ENCODE measurements at regions not wholly inside any gene's neighbourhood (a gene's known extent, or its start where the extent isn't known, plus 50 kb on each side); places are given as distances from the start of the nearest gene placed in this dataset.
"Not testable (repeated sequence)": the region's sequence is repeated elsewhere in the genome, so short reads cannot be mapped to it uniquely, and the experiment has no call there.

GRCh38 chr21:27321791-27322190 lies 354.9 kb upstream of the ADAMTS5 start:
- Histone ChIP-seq H3K27ac (ENCODE audit: low read depth, low read length, poor library complexity, severe bottlenecking) (no peak overlapping the region), H3K27me3 (replicated peaks; ENCODE audit: insufficient read depth, low read depth, low read length, poor library complexity) (no peaks in the 10 kb centered on the region), H3K4me3 (ENCODE audit: low read depth, low read length, poor library complexity, severe bottlenecking) (no peak overlapping the region), H3K36me3 (ENCODE audit: insufficient read depth, low read length, poor library complexity, severe bottlenecking) (no peaks in the 10 kb centered on the region), H3K4me1 (ENCODE audit: insufficient read depth, low read length, poor library complexity, severe bottlenecking) (no peaks in the 10 kb centered on the region), H3K9me3 (ENCODE audit: low read depth, low read length, poor library complexity, severe bottlenecking) (no peaks in the 10 kb centered on the region)
- intact Hi-C loops (cut with micrococcal nuclease; ENCODE audit: unreplicated experiment) = no loop called here
- CTCF ChIA-PET = no interaction called here
- no TSS peak for BruUV-seq (replicated peaks)
- TF ChIP-seq CTCF (conservative IDR thresholded peaks at IDR 0.05; ENCODE audit: low read depth, low read length) = no peak
- TF ChIP-seq EZH2 (IDR thresholded peaks at IDR 0.05; ENCODE audit: borderline replicate concordance, low read depth, low read length, poor library complexity, severe bottlenecking) = no peak
- POLR2A ChIA-PET (ENCODE audit: low non-redundant PET) = no interaction called here
- no peak for DNase-seq (ENCODE audit: low spot score)

GRCh38 chr21:27320868-27321267 lies 354.0 kb upstream of the ADAMTS5 start:
- H3K27me3 ChIP-seq (replicated peaks; ENCODE audit: insufficient read depth, low read depth, low read length, poor library complexity) = no peaks in the 10 kb centered on the region
- ChIA-PET CTCF (no interaction called here), POLR2A (ENCODE audit: low non-redundant PET) (no interaction called here)
- H3K4me1 ChIP-seq (ENCODE audit: insufficient read depth, low read length, poor library complexity, severe bottlenecking) = no peaks in the 10 kb centered on the region
- intact Hi-C loops (cut with micrococcal nuclease; ENCODE audit: unreplicated experiment) = no loop called here
- TF ChIP-seq EZH2 (IDR thresholded peaks at IDR 0.05; ENCODE audit: borderline replicate concordance, low read depth, low read length, poor library complexity, severe bottlenecking) (no peak), CTCF (conservative IDR thresholded peaks at IDR 0.05; ENCODE audit: low read depth, low read length) (no peak)
- H3K27ac ChIP-seq (ENCODE audit: low read depth, low read length, poor library complexity, severe bottlenecking) = no peak overlapping the region
- no peaks in the 10 kb centered on the region for H3K9me3 ChIP-seq (ENCODE audit: low read depth, low read length, poor library complexity, severe bottlenecking)
- DNase-seq (ENCODE audit: low spot score) = no peak
- H3K36me3 ChIP-seq (ENCODE audit: insufficient read depth, low read length, poor library complexity, severe bottlenecking) = no peaks in the 10 kb centered on the region
- H3K4me3 ChIP-seq (ENCODE audit: low read depth, low read length, poor library complexity, severe bottlenecking) = no peak overlapping the region
- BruUV-seq (replicated peaks) = no TSS peak

GRCh38 chr21:27317601-27318000 lies 350.7 kb upstream of the ADAMTS5 start:
- intact Hi-C loops (cut with micrococcal nuclease; ENCODE audit: unreplicated experiment); H3K4me1 ChIP-seq (ENCODE audit: insufficient read depth, low read length, poor library complexity, severe bottlenecking); H3K4me3 ChIP-seq (ENCODE audit: low read depth, low read length, poor library complexity, severe bottlenecking); BruUV-seq (replicated peaks); H3K36me3 ChIP-seq (ENCODE audit: insufficient read depth, low read length, poor library complexity, severe bottlenecking); H3K9me3 ChIP-seq (ENCODE audit: low read depth, low read length, poor library complexity, severe bottlenecking); H3K27ac ChIP-seq (ENCODE audit: low read depth, low read length, poor library complexity, severe bottlenecking); POLR2A ChIA-PET (ENCODE audit: low non-redundant PET); CTCF ChIA-PET; DNase-seq (ENCODE audit: low spot score); H3K27me3 ChIP-seq (replicated peaks; ENCODE audit: insufficient read depth, low read depth, low read length, poor library complexity): not testable (repeated sequence)

GRCh38 chr21:27315373-27315772 lies 348.5 kb upstream of the ADAMTS5 start:
- TF ChIP-seq CTCF (conservative IDR thresholded peaks at IDR 0.05; ENCODE audit: low read depth, low read length) (no peak), EZH2 (IDR thresholded peaks at IDR 0.05; ENCODE audit: borderline replicate concordance, low read depth, low read length, poor library complexity, severe bottlenecking) (no peak)
- DNase-seq (ENCODE audit: low spot score) = no peak
- intact Hi-C loops (cut with micrococcal nuclease; ENCODE audit: unreplicated experiment) = no loop called here
- Histone ChIP-seq H3K27ac (ENCODE audit: low read depth, low read length, poor library complexity, severe bottlenecking) (no peak overlapping the region), H3K9me3 (ENCODE audit: low read depth, low read length, poor library complexity, severe bottlenecking) (peaks cover 2% of the 10 kb centered on the region), H3K36me3 (ENCODE audit: insufficient read depth, low read length, poor library complexity, severe bottlenecking) (no peaks in the 10 kb centered on the region), H3K4me3 (ENCODE audit: low read depth, low read length, poor library complexity, severe bottlenecking) (no peak overlapping the region), H3K4me1 (ENCODE audit: insufficient read depth, low read length, poor library complexity, severe bottlenecking) (no peaks in the 10 kb centered on the region), H3K27me3 (replicated peaks; ENCODE audit: insufficient read depth, low read depth, low read length, poor library complexity) (no peaks in the 10 kb centered on the region)
- CTCF ChIA-PET = no interaction called here
- POLR2A ChIA-PET (ENCODE audit: low non-redundant PET) = no interaction called here
- BruUV-seq (replicated peaks) = no TSS peak

Measured in A673 (cell line).